Gastroesophageal sphincter (tissue), 4 donors: ENCODE measurements at regions not wholly inside any gene's neighbourhood (a gene's known extent, or its start where the extent isn't known, plus 50 kb on each side); places are given as distances from the start of the nearest gene placed in this dataset.
"Not testable (repeated sequence)": the region's sequence is repeated elsewhere in the genome, so short reads cannot be mapped to it uniquely, and the experiment has no call there.

Experiments used
- ATAC-seq: fragments of 150-250 bp; one replicate; pipeline ENCODE4 v1.9.1; 2016; ENCODE audit warnings: mild to moderate bottlenecking, moderate library complexity
- H3K27ac ChIP-seq, 4 donors: fragments of 200-600 bp; sonication (generic) in 3 of 4; 1 replicate in 3 of 4; 2 replicates in 1 of 4; pipeline ENCODE4 v1.5.1; 2016 to 2019
- H3K27me3 ChIP-seq: fragments of 200-600 bp; sonication (generic); one replicate; pipeline ENCODE4 v1.5.1; 2019
- H3K36me3 ChIP-seq, 2 donors: fragments of 200-600 bp; sonication (generic); one replicate each; pipeline ENCODE4 v1.5.1; 2019; ENCODE audit warnings: control low read depth in 1 of 2
- H3K4me1 ChIP-seq, 3 donors: fragments of 200-600 bp; sonication (generic); 1 replicate in 2 of 3; 2 replicates in 1 of 3; pipeline ENCODE4 v1.5.1; 2016 to 2019; ENCODE audit warnings: control low read depth in 2 of 3
- H3K4me3 ChIP-seq, 2 donors: fragments of 200-600 bp; sonication (generic); one replicate each; pipeline ENCODE4 v1.5.1; 2019; ENCODE audit warnings: mild to moderate bottlenecking in 1 of 2, moderate library complexity in 1 of 2
- H3K9me3 ChIP-seq, 3 donors: fragments of 200-600 bp; sonication (generic); one replicate each; pipeline ENCODE4 v1.5.1; 2017 to 2019; ENCODE audit warnings: control low read depth in 2 of 3
- CTCF ChIP-seq, 4 experiments: fragments of 200-600 bp in 2 of 4; fragments of 450-650 bp in 2 of 4; sonication (generic) in 1 of 4; IDR thresholded peaks; one replicate each; pipeline ENCODE4 v1.5.1; 2017 to 2019; ENCODE audit warnings: antibody characterized with exemption in 4 of 4, mild to moderate bottlenecking in 2 of 4, moderate library complexity in 2 of 4
- EP300 ChIP-seq: sonication (generic); formaldehyde crosslinking; IDR thresholded peaks from one replicate; pipeline ENCODE4 v1.6.1; 2017; ENCODE audit warnings: antibody characterized with exemption, mild to moderate bottlenecking
- POLR2A ChIP-seq, 2 donors: fragments of 450-650 bp; IDR thresholded peaks; one replicate each; pipeline ENCODE4 v1.6.1; 2017; ENCODE audit warnings: antibody characterized with exemption in 2 of 2, mild to moderate bottlenecking in 2 of 2, moderate library complexity in 1 of 2
- POLR2AphosphoS5 ChIP-seq: sonication (generic); formaldehyde crosslinking; IDR thresholded peaks from one replicate; pipeline ENCODE4 v1.6.1; 2017; ENCODE audit warnings: antibody characterized with exemption
- WGBS, 2 donors: methylation state at CpG; one replicate each; pipeline ENCODE4 v1.1.5; 2018; ENCODE audit warnings: low coverage in 1 of 2; 5-methylcytosine and 5-hydroxymethylcytosine counted together

- Histone ChIP-seq H3K36me3 (no peaks in the 10 kb centered on the region), H3K9me3 (no peaks in the 10 kb centered on the region), H3K4me1 (no peaks in the 10 kb centered on the region), H3K27ac (no peak overlapping the region), H3K27me3 (peaks cover 8% of the 10 kb centered on the region), H3K4me3 (no peak overlapping the region)
- WGBS, 2 donors, result 56 to 73% methylated on average over 1 to 2 of the region's 10 CpGs
- TF ChIP-seq CTCF (IDR thresholded peaks at IDR 0.05), result no peak
- no peak for TF ChIP-seq EP300
- no peak for TF ChIP-seq POLR2A (IDR thresholded peaks at IDR 0.05)
- no peak for TF ChIP-seq POLR2AphosphoS5
- no peak for ATAC-seq
Measured at GRCh38 chr2:7555260-7555659, 638.0 kb downstream of the RNF144A start.

DNA sequence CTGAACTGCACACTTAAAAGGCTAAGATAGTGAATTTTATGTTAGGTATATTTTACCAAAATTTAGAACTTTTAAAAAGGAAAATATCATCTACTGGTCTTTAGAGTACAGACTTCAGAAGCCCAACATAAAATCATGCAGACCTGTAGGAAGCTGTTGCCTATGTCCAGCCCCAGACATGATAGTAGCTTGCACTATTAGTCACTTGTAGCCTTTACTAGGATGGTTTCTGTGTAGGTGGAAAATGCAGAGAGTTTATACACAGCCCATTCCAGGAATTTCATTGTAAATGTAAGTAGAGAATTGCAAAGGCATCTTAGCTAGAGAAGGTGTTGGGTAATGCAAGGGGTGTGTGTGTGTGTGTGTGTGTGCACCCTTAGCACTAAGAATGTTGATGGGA lies 640.2 kb downstream of the RNF144A start:
- Histone ChIP-seq H3K27me3 (peaks cover 8% of the 10 kb centered on the region), H3K4me1 (no peaks in the 10 kb centered on the region), H3K4me3 (no peak overlapping the region), H3K27ac (no peak overlapping the region), H3K9me3 (no peaks in the 10 kb centered on the region), H3K36me3 (no peaks in the 10 kb centered on the region)
- no peak for ATAC-seq
- TF ChIP-seq POLR2A (IDR thresholded peaks at IDR 0.05) (no peak), CTCF (IDR thresholded peaks at IDR 0.05) (no peak), POLR2AphosphoS5 (no peak), EP300 (no peak)

GRCh38 chr2:7559791-7560190 lies 642.6 kb downstream of the RNF144A start:
- ATAC-seq, result no peak
- TF ChIP-seq POLR2AphosphoS5 (no peak), EP300 (no peak), POLR2A (IDR thresholded peaks at IDR 0.05) (no peak), CTCF (IDR thresholded peaks at IDR 0.05) (no peak)
- 90 to 91% methylated on average over 1 of the region's 1 CpG for WGBS, 2 donors

DNA sequence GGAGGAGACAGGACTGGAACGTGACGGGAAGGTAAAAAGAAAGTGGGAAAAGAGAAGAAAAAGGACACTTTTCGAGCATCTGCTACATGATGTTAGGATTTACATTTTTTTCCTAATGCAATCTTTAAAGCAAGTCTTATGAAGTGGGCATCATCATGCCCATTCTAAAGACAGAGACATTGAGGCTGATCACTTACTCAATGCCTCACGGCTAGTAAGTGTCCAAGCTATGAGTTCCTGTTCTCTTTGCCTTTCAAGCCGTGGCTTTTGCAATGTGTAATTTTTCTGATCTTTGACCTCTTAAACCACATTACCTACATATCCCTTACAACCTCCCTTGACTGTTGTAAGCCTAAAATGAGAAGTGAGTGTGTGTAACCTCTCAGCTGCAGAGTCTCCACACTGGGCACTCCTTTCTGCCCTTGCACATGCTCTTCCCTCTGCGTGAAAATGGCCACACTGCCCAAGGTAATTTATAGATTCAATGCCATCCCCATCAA lies 649.2 kb downstream of the RNF144A start:
- 80 to 90% methylated on average over 5 to 6 of the region's 6 CpGs for WGBS, 2 donors

More at GRCh38 chr2:7559791-7560190, 642.6 kb downstream of the RNF144A start:
- H3K4me3 ChIP-seq, result no peak overlapping the region
- H3K27me3 ChIP-seq, result peaks cover 8% of the 10 kb centered on the region
- no peak overlapping the region for H3K27ac ChIP-seq
- no peaks in the 10 kb centered on the region for H3K9me3 ChIP-seq
- H3K4me1 ChIP-seq, result no peaks in the 10 kb centered on the region
- H3K36me3 ChIP-seq, result no peaks in the 10 kb centered on the region

GRCh38 chr2:7567116-7567515 lies 649.9 kb downstream of the RNF144A start:
- not testable (repeated sequence) for H3K27ac ChIP-seq, H3K4me1 ChIP-seq, H3K4me3 ChIP-seq, ATAC-seq, H3K36me3 ChIP-seq, H3K9me3 ChIP-seq, H3K27me3 ChIP-seq
- WGBS, 2 donors, result 32 to 69% methylated on average over 2 of the region's 2 CpGs

More for the DNA sequence above, 649.2 kb downstream of the RNF144A start:
- ATAC-seq, result no peak
- H3K9me3 ChIP-seq, result no peaks in the 10 kb centered on the region
- H3K36me3 ChIP-seq, result no peaks in the 10 kb centered on the region
- no peak overlapping the region for H3K4me3 ChIP-seq
- H3K27ac ChIP-seq, result no peak overlapping the region
- no peak for TF ChIP-seq POLR2AphosphoS5
- TF ChIP-seq CTCF (IDR thresholded peaks at IDR 0.05), result no peak
- no peak for TF ChIP-seq EP300
- no peak for TF ChIP-seq POLR2A (IDR thresholded peaks at IDR 0.05)
- peaks cover 6% of the 10 kb centered on the region for H3K27me3 ChIP-seq
- H3K4me1 ChIP-seq, result no peaks in the 10 kb centered on the region
